T-helper 2 cell treated with Interferon-gamma antibody and Interleukin-4, amounts not matched to agents 100 ng/mL and 5 ng/mL, for 36 hours (primary cell): ENCODE measurements at regions not wholly inside any gene's neighbourhood (a gene's known extent, or its start where the extent isn't known, plus 50 kb on each side); places are given as distances from the start of the nearest gene placed in this dataset.
"Not testable (repeated sequence)": the region's sequence is repeated elsewhere in the genome, so short reads cannot be mapped to it uniquely, and the experiment has no call there.

Experiments
- intact Hi-C: fragments of 100-400 bp; cut with micrococcal nuclease; formaldehyde crosslinking; loops from one replicate; pipeline ENCODE4 v1.15.1; 2023

DNA sequence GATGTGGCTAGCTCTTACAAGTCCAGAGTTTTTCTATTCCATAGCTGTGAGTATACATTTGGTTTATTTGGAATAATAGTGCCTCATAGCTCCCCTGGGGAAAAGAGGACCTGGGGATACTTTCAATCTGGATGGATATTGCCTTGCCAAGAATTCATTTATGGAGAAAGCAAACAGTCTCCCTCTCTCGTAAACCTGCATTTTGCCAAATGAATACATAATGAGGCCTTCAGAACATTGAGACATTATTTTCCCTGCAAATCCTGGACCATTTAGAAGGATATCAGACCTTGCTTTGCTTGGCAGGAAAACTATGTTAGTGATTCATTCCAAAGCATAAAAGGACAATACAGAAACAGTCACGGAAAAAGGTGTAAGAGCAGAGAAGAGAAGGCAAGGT is 569.6 kb upstream of the BRINP1 start:
- intact Hi-C loops: no loop called here

DNA sequence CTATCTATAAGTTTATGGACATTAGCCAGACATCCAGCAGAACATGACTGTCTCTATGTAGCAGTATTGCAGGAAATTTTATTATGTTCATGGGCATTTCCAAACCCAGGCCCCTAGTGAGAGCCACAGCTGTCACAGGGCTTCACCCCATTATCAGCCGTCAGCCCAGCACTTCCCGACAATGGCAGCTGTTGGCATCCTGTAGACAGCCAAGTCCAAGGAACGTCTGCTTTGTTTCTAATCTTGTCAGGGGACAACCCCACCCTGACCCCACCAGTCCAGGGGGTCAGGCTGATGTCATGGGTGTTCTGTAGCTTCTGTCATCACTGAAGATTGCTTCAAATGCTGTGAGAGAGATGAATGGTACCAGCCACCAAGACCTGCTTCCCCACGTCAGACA is 565.3 kb upstream of the BRINP1 start:
- intact Hi-C loops: no loop called here

DNA sequence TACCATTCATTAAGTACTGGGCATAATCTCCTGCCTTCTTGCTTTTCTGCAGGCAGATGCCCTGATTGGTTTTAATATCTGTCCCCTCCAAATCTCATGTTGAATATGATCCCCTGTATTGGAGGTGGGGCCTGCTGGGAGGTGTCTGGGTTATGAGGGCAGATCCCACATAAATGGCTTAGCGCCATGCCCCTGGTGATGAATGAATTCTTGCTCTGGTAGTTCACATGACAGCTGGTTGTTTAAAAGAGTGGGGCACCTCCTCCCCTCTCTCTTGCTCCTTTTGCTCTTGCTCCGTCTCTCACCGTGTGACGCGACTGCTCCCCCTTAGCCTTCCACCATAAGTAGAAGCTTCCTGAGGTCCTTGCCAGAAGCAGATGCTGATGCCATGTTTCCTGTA is 564.0 kb upstream of the BRINP1 start:
- intact Hi-C loops: no loop called here

DNA sequence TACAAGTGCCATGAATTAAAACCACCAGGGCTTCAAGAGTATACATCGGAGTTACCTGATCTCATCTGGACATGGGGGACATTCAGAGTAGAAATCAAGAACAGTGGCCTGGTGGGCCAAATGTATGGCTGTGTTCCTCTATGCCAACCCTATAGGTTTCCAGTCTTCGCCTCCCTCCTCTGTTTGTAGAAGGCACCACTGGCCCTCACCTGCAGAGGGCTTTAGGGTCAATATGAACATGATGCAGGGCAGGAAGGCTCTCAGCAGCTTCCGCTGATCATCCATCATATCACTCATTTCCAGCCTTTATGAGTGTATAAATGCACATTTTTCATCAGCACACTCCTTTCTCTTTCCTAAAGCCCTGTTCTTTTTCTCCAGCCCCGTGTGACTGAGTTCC is 555.5 kb upstream of the BRINP1 start:
- intact Hi-C loops: no loop called here

DNA sequence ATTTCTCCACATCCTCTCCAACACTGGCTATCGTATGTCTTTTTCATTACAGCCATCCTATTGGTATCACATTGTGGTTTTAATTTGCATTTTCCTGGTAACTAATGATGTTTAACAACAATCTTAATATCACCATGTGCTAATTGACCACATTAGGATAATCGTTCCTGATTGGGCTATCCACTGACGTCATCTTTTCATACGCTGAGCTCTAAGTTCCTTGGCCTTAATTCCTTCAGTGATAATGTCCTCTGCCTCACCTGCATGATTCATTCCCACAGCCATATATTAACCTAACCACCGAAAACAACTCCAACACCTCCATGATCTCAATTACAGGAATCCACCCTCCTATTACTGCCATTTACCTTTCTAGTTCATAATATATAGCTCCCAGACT is 547.9 kb upstream of the BRINP1 start:
- intact Hi-C loops: no loop called here

DNA sequence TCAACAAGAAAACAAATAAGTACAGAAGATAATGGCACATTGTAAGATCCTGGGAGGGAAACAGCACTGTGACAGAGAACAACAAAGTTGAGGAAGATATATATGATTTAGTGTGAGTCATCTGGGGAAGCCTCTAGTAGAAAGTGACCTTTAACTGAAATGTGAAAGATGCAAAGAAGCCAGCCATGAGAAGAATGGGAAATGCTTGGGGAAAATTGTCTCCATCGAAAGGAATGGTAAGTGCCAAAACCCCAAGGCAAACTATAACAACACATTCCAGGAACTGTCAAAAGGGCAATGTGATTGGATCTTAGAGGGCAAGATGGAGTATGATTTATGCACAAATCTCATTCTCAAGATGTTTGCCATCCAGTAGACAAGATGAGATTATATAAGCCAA is 537.8 kb upstream of the BRINP1 start:
- intact Hi-C loops: no loop called here

DNA sequence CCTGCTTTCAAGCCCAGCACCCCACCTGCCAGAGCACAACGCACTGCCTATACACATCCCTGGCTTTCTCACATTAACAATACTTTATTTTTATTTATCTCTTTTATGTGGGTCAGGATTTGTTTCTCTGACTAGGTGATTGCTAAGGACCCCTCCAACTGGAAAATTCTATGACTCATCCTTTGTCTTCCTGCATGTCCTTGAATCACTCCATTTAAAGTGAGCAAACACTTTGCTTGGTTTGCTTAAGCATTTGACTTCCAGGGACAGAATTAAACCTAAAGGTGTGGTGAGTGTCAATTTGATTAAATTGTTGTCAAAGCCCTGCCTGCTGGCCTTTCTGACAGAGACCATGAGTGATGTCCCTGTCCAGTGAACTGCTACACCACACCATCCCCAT is 536.5 kb upstream of the BRINP1 start:
- intact Hi-C loops: no loop called here

DNA sequence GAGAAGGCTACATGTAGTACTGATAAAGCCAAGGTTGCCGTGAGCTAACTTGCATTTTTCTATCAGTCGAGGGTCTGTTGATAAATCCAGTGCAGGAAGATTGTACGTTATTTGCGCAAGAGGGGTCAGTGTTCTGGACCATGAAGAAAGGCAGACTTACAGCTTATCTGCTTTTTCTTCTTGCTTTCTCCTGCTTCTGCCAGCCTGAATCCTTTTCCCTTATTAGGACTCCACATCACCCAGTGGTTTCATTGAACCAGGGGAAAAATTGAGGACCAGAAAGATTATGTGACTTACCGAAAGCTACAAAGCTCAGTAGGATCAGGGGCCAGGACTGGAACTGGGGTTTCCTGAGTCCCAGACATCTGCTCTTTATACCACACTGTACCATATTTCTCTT is 534.6 kb upstream of the BRINP1 start:
- intact Hi-C loops: no loop called here

DNA sequence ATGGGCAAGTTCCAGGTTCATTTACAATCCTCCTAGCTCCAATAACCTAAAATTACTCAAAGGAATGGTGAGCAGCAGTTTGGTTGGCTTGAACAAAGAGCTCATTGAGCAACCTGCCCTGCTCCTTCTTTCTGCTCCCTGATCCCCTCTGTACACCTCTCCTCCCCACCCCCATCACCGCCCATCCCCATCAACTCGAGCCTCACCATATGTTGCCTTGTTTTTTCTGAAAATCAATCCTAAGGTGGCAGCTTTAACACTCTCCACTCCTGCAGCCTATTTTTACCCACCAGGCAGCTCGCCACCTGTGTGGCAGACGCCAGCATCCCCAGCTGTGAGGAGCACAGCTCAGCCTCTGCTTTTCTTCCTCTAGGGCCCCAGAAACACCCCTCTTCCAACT is 533.4 kb upstream of the BRINP1 start:
- intact Hi-C loops: no loop called here

DNA sequence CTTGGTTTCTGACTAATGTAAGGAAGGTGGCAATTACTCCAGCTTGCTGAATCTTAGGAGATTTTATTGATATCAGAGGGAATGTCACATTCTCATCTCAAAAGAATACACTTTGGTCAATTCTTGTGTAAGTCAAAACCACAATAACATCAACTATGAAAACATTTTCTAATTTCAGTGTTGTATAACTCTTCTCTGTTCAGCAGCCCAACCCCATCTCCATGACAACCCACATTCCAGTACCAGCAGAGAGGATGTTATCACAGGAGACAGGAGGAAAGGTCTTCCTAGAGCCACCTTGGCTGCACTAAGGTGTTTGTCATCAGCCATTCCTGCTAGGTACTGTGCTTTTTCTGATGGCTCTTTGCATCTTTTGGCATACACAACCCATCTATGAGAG is 529.1 kb upstream of the BRINP1 start:
- intact Hi-C loops: no loop called here

DNA sequence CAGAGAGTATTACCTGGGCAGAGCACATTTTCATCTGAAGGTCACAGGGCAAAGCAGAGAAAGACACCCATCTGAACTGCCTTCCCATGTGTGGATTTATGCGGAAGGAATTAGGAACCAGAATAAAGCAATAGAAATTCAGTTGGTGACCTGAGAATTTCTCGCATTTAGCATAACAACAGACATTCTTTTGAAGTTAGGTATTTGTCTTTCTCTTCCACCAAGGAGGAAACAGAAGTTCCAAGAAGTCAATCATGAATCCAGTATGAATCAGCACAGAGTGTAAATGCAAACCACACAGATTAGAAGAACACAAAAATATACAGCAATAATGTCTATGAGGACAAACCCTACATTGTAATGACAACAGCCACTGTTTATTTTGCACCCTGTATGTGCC is 515.2 kb upstream of the BRINP1 start:
- intact Hi-C loops: no loop called here

DNA sequence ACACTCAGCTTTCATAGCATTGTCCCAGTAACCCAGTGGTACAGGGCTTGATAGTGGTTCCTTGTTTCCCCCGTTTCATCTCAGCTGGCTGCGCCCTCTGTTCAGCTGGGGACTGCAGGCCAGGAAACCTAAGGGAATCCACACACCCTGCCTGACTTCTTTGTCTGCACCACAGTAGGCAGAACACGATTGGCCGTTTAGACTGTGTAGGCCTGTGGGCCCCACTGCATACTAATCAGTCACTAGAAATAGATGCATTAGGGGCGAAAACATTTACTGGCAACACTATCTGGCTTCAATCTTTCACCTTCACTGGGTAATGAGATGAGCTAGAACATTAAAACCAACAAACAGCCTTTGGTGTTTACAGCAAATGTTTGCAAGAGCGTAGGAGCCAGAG is 512.7 kb upstream of the BRINP1 start:
- intact Hi-C loops: no loop called here

DNA sequence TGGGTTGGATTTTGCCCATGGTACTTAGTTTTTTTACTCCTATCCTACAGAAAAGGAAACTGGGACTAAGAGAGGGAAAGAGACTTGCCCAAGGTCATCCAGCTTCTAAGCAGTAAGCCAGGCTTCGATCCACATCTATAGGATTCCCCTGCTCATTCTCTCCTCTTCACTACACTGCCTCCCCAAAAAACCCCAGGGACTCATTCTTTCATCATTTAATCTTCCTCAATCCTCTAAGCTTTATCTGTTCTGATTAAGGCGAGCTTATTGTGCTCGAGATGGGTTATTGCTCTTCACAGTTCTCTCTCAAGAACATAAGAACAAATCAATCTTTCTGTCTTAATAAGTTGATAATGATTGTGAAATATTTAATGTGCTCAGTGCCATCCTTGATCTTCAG is 511.1 kb upstream of the BRINP1 start:
- intact Hi-C loops: no loop called here

DNA sequence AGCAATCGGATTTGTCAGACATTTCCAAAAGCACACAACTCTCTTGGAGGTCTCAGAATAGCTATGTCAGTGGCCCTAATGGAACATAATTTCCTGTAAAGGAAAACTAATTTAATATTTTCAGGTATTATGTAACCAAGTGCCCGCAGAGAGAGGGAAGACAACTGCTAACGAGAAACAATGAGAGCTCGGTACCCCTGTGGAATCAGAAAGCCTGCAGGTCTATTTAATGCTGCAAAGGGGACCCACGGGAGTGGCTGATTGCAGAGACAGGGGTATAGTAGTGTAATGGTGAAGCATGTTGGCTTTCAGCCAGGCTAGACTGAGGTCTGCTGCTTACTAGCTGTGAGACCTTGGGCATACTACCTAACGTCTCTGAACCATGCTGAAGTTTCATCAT is 508.1 kb upstream of the BRINP1 start:
- intact Hi-C loops: no loop called here

DNA sequence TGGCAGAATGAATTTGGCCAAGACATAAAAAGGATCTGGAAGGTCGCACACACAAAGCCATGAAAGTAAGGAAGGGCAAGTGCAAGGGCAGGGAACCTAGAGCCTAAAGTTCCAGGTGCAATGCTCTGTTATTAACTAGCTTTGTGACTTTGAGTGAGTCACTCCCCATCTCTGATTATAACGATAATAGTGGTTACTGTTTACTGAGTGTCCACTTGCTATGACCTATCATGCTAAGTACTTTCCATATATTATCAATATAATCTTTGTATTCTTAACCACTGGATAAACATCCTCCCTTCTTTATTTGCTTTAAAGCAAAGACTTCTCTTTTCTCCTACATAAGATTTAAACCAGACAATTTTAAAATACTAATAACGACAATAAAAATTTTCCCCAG is 504.6 kb upstream of the BRINP1 start:
- intact Hi-C loops: no loop called here

DNA sequence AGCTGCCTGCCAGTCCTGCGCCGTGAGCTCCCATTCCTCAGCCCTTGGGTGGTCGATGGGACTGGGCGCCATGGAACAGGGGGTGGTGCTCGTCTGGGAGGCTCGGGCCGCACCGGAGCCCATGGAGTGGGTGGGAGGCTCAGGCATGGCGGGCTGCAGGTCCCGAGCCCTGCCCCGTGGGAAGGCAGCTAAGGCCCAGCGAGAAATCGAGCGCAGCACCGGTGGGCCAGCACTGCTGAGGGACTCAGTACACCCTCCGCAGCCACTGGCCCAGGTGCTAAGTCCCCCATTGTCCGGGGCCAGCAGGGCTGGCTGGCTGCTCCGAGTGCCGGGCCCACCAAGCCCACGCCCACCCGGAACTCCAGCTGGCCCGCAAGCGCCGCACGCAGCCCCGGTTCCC is 501.0 kb upstream of the BRINP1 start:
- intact Hi-C loops: not testable (repeated sequence)

DNA sequence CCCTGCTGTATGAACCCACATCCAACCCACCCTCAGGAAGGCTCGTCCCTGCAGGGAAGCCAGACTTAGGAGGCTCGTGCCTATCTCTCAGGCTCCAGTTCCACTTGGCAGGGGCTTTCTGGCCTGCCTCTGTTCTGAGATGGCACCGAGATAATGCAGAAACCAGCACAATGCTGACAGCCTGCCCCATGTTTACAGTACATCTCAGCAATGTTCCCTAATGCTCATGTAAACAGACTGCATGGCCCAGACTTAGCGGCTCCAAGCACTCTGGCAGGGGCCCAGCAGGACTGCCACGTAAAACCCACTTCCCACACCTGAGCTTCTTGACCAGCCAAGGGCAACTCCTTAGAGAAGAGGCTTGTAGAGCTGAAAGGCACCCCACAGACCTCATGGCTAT is 499.5 kb upstream of the BRINP1 start:
- intact Hi-C loops: no loop called here

DNA sequence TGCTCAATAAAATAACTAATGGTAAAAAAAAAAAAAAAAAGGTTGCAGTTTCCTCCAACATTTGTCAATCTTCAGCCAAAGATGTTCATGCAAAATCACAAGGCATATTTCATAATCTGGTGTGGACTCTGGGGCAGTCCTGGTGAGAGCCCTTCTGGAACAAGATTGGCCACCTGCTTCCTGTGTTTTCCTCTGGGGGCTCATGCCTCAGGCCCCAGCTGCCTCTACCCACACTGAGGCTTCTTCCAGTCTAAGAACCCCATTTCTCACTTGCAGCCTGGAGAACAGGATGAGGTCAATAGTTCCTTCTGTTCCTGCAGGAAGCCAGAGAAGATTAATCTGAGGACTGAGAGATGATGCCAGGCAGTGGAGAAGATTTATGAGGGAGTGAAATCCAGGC is 492.6 kb upstream of the BRINP1 start:
- intact Hi-C loops: no loop called here

DNA sequence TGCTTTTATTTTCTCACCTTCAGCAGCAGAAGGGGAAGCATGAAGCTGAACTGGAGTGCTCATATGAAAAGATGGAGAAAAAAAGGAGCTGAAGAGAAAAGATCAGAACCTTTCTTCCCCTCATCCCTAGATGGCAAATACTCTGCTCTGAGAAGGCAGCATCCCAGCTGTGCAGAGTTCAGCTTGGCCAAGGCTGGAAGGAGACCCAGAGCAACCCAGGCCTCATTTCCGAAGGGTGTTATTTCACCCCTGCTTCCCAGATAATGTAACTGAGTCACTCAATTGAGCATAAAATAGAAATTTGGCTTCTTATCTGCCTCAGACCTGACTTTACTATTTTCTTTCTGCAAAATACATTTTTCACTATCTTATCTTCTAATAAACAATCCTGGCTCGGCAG is 489.9 kb upstream of the BRINP1 start:
- intact Hi-C loops: no loop called here

DNA sequence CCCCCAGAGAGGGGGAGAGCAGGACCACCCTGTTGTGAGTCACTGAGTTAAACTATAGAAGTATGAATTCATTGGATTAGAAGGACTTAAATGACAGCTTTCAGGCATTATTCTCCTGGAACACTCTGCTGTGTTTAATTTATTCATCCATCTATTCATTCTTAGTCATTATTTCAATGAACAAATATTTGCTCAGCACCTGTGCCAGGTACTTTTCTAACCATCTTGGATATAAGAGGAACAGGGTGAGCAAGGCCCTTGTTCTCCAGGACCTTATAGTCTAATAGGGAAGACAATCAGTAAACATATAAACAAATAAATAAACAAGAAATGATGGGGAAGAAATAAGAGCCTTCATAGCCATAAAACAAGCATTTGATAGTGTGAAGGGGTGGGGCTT is 483.9 kb upstream of the BRINP1 start:
- intact Hi-C loops: no loop called here

DNA sequence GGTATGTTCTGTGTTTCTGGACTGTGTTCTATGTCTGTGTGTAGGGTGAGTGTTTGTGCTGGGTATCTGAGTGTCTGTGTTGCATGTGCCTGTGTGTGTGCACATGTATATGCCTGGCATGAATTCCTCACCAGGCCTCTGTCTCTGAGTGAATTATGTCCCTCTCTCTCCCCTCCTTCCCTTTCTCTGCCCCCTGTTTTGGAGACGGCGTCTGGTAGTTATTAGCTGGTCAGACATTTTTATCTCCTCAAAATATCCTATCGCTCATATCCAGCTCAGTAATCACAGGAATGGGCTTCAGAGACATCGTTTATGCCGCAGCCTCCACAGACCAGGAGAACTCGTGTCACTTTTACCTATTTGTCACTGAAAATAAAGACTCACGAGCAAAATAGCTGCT is 483.2 kb upstream of the BRINP1 start:
- intact Hi-C loops: no loop called here

DNA sequence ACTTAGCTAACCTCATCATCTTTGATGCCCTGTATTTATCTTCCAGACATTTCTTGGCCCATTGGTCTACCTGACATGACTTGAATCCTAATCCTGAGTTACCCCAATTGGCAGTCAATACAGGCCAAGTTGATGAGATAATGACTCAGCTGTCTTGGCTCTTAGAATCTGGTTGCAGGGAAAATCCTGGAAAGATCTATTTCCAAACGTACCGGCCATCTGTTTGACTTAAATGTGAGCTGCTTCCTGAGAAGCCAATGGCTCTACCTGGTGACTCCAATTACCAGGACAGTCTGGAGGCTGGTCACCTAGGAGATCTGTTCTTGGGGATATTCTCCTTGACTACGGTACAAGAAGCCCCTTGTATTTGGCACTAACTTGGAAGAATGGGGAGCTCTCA is 475.2 kb upstream of the BRINP1 start:
- intact Hi-C loops: no loop called here

DNA sequence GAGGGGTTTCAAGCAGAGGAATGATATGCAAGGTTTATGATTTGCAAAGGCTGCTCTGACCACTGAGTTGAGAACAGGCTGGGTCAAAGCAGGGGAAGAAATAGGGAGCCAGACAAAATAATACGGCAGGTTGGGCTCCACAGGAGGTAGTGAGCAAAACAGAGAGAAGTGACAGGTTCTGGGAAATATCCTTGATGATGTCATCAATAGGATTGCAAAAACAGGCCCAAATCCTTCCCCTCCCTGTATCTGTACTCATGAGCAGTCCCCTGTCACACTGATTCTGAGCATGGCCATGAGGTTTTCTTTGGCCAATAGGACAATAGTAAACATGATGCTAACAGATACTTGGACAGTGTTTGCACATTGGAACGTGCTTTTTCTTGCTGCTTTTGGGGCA is 471.8 kb upstream of the BRINP1 start:
- intact Hi-C loops: no loop called here

DNA sequence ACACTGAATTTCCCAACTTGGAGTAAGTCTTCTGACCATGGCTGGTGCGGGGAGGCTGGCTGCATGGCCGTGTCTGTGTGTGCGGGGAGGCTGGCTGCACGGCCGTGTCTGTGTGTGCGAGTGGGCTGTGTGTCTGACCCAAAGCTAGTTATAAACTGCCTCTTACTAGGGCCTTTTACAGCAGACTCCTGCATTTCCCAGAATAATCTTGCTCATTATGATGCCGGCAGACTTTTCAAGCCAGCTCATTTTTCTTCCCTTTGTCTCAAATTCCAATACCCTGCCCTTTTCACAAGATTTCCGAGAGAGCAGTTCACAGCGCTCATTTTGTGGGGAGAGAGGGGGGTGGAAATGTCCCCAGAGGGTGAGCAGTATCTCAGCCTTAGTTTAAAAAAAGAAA is 470.7 kb upstream of the BRINP1 start:
- intact Hi-C loops: no loop called here

DNA sequence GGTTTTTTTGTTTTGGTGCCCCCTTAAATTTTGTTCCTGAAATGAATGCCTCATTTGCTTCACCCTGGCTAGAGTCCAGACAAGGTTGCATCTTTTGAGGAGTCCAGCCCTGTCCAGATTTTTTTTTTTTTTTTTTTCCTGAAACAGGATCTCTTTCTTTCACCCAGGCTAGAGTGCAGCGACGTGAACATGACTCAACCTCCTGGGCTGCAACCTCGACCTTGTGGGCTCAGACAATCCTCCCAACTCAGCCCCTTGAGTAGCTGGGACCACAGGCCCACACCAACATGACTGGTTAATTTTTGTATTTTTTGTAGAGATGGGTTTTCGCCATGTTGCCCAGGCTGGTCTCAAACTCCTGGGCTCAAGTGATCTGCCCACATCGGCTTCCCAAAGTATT is 469.0 kb upstream of the BRINP1 start:
- intact Hi-C loops: no loop called here
